ENCODE measurements at regions not wholly inside any gene's neighbourhood (a gene's known extent, or its start where the extent isn't known, plus 50 kb on each side); places are given as distances from the start of the nearest gene placed in this dataset.

DNA sequence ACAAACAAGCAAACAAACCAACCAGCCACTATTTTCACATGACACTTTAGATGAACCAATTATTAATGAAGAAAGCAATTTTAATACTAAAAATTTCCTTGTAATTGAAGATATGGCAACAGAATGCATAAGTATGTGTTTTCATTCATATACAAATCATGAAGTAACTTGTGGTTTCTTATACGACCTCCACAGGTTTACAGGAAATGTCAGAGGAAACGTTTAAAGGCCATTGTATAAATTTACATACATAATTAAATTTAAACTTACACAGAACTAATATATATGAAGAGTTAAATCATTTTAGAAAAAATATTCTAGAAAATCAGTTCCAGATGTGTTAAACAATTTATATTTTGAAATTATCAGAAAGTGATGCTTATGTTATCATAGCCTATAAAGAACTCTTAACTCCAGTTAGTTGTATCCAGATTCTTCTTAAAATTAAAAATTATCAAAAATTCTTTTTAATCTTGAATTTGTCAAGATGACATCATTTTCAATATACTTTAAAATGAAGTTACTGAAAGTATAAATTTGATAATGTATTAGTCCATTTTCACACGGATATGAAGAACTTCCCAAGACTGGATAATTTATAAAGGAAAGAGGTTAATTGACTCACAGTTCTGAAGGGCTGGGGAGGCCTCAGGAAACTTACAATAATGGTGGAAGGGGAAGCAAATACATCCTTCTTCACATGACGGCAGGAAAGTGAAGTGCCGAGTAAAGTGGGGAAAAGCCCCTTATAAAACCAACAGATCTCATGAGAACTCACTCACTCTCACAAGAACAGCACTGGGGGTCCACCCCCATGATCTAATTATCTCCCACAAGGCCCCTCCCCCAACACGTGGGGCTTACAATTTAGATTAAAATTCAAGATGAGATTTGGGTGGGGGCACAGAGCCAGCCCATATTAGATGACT, 192.0 kb downstream of the PIK3R1 start:
- H3K27ac ChIP-seq = no peak overlapping the region
- TF ChIP-seq CTCF (conservative IDR thresholded peaks at IDR 0.05) = no peak
- TF ChIP-seq ZFX (IDR thresholded peaks at IDR 0.05) = no peak

DNA sequence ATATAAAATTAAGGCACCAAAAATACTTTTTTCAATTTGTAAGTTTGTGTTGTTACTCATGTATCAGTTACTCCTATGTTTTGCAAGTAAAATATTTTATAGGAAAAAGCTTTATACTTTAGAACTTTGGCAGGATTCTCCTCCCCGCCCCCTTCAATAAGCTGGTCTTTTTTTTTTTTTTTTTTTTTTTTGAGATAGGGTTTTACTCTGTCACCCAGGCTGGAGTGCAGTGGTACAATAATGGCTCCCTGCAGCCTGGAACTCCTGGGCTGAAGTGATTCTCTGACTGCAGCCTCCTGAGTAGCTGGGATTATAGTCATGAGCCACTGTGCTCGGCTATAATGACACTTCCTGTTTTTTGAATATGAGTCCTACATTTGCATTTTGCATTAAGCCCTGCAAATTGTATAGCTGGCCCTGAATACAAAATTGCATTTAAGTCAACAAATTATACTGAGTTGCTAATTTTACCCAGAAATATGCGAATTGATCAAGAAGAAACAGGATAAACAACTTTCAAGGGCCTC, 192.9 kb downstream of the PIK3R1 start:
- TF ChIP-seq CTCF (conservative IDR thresholded peaks at IDR 0.05) = no peak
- no peak for TF ChIP-seq ZFX (IDR thresholded peaks at IDR 0.05)
- no peak overlapping the region for H3K27ac ChIP-seq

DNA sequence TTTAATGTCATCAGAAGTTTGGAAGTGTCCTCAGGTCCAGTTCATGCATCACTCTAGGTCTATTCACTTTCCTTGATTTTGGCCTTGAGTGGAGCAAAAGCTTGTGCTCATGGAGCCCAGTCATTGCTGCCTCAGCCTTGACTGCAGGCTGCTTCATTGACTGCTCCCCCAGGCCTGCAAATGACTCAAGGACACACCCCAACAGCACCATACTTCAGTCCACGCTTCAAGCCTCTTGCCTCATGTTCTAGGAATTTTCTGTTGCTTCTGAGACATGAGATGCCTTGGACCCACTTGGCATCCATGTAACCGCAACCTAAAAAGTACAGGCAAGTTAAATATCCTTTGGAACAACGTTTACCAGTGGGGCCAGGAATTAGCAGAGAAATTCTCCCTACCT, 193.7 kb downstream of the PIK3R1 start:
- TF ChIP-seq CTCF (conservative IDR thresholded peaks at IDR 0.05) (no peak), ZFX (IDR thresholded peaks at IDR 0.05) (no peak)
- no peak overlapping the region for H3K27ac ChIP-seq

- no peak overlapping the region for H3K27ac ChIP-seq
- TF ChIP-seq ZFX (IDR thresholded peaks at IDR 0.05) (no peak), CTCF (conservative IDR thresholded peaks at IDR 0.05) (no peak)
Measured at GRCh38 chr5:68411161-68411560, 195.6 kb downstream of the PIK3R1 start.

DNA sequence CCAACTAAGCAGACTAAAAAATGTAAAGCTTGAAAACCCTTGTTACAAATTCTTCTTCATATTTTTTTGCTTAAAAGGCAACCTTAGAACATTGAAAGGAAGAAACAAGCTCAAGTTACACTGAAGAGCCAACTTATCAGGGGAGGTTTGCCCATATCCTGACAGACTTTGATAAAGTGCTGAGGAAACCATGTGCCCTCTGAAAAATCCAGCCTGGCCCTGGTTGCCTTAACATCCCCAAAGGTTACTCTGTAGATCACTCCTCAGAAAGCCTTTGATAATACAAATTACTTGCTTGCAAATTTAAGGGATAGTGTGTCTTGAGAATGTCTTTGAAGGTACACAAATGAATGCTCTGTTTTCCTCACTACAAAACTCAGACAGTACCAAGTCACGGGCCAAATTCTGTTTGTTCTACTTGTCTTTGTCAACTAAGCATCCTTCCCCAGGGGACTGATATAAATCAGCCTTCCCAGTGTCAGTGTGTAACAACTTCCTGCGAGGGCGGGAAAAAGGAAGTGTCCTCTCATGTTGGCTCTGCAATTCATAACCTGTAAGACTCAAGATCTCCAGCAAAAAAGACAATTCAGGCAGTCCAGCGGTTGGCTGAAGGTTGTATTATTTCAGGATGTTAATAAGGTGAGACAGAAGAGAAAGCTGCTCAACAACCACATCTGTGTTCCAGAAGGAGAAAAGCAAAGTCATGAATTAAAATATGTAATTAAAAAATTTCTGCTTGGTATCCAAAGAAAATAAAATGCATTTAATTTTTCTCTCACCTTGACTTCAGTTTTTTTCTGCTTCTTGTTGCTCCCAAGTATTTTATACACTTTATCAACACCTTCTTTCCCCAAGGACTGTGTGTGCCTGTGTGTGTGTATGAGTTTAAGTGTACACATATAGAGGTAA, 199.9 kb downstream of the PIK3R1 start:
- peak overlapping the region; percentile 33; the same call in 1 of the 2 replicates for H3K27ac ChIP-seq
- no peak for TF ChIP-seq ZFX (IDR thresholded peaks at IDR 0.05)

DNA sequence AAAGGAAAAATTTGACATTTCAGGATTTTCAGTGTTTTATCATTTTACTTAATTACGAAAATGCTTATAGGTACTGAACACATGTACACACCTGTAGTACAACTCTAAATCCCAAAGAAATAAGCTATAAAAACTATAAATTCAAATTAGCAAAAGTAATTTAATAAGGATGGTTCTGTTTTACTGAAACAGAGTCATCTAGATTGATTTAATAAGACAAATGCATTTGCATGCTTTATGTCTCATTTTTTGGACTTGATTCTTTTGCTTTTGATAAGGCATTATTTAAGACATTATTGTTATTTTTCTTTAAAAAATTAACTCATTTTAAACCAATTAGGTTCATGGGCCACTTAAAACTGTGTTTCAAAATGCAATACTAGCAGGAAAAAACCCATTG, 201.2 kb downstream of the PIK3R1 start:
- no peak for TF ChIP-seq CTCF (conservative IDR thresholded peaks at IDR 0.05)
- TF ChIP-seq ZFX (IDR thresholded peaks at IDR 0.05) = no peak
- H3K27ac ChIP-seq = no peak overlapping the region; the same call in 1 of the 2 replicates

GRCh38 chr5:68418201-68418600, 202.6 kb downstream of the PIK3R1 start:
- no peak for TF ChIP-seq ZFX (IDR thresholded peaks at IDR 0.05)
- TF ChIP-seq CTCF (conservative IDR thresholded peaks at IDR 0.05) = no peak
- peak overlapping the region; percentile 41; the same call in 1 of the 2 replicates for H3K27ac ChIP-seq
